Erythroblast (primary cell): ENCODE measurements at regions not wholly inside any gene's neighbourhood (a gene's known extent, or its start where the extent isn't known, plus 50 kb on each side); places are given as distances from the start of the nearest gene placed in this dataset.
"Not testable (repeated sequence)": the region's sequence is repeated elsewhere in the genome, so short reads cannot be mapped to it uniquely, and the experiment has no call there.

ENCODE experiments used
- DNase-seq, 2 experiments: peaks; one replicate each; lab custom pipeline; 2025; lab: John Stamatoyannopoulos, UW
- GATA1 ChIP-seq: IDR thresholded peaks from 2 replicates; pipeline ENCODE4 v1.6.1; 2011; ENCODE audit warnings: low read depth, mild to moderate bottlenecking, control low read depth, low read length, moderate library complexity
- POLR2A ChIP-seq: IDR thresholded peaks from 2 replicates; pipeline ENCODE4 v1.6.1; 2011; ENCODE audit warnings: mild to moderate bottlenecking, low read length

DNA sequence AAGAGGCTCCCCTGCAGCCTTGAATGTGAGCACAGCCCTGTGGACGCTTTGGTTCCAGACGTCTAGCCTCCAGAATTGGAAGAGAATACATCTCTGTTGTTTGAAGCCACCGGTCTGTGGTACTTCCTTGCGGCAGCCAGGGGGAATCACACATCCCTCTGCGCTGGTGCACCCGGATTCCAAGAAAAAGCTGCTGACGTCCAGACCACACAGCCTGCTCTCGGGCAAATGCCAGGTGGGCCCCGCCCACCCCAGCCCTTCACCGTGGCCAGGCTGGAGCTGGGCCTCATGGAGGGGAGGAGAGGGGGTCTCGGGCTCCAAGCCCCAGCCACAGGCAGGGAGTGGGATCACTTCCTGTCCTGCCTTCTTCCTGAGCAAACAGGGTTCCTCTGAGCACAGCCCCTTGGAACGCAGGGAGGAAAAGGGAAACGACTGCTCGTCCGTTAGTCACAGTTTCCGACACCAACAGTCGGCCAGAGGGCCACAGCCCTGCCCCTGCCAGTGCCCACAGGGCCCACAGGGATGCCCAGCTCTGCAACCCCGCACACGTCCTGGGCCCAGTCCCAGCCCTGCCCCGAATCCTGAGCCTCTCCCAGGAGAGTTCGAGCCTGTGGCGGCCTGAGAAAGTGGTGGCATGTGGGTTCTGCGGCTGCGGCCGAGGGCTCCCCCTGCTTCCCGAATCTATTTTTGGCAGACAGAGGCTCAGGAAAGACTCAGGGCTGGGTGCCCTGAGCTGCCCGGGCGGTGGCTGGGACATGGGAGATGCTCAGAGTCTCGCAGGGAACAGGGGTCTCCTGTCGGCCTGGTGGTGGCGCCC, 85.3 kb downstream of the RFLNA start:
- no peak for DNase-seq
- TF ChIP-seq GATA1 (no peak), POLR2A (no peak)

DNA sequence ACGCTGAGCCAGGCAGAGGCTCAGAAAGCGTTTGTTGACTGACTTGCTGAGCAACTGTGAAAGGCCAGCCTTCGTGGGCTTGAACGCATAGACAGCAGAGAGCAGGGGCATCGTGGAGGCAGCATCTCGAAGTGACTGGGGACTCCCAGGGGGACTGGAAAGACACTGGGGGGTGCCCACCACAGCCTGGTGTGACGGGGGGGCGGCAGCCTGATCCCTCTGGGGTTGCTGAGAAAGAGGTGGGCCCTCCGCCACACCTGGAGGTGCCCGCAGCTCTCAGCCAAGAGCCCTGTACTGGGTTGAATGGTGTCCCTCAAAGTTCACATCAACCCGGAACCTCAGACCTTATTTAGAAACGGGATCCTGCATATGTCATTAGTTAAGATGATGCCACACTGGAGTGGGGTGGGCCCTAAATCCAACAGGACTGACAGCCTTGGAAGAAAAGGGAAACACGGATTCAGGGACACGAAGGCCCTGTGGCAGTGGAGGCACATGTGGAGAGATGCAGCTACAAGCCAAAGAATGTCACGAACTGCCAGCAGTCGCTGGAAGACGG, 84.6 kb downstream of the RFLNA start:
- TF ChIP-seq POLR2A, result no peak
- TF ChIP-seq GATA1, result no peak
- DNase-seq, result no peak

DNA sequence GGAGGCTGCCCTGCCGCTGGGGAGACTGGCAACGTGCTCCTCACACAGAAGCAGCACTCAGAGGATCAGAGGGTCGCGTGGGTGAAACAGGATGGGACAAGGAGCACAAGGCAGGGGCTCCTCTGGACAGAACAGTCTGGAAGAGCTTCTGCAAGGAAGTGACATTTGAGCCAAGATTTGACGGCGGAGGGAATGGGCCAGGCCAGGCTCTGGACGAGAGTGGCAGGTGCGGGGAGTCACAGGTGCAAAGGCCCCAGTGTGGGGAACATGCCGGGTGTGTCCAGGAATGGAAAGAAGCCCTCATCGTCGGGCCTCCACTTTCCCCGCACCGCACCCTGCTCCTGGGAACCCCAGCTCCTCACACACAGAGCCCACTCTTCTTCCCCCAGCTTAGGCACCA, 84.0 kb downstream of the RFLNA start:
- no peak for DNase-seq
- TF ChIP-seq GATA1 (no peak), POLR2A (no peak)

DNA sequence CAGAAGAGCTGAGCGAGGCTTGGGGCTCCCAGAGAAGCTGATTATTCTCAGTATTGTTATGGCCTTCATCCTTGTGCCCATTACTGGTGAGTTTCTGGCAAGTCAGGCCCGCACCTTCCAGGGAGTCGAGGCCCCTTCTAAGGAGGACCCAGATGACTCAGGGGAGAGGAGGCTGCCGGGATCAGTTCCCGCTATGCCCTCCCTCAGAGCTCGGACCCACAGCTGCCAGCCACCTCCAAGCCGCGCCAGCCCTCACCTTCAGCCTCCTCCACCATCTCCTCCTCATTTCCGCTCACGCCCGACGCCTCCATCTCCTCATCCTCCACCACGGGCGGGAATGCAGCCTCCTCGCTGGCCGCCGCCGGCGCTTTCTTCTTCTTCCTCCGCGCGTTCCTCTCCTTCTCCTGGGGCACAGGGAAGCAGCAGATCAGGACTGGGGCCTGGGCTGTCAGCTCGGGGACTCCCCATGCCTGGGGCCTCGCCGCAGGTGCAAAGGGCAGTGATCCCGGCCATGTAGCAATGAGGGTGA, 83.2 kb downstream of the RFLNA start:
- TF ChIP-seq POLR2A (no peak), GATA1 (no peak)
- no peak for DNase-seq

DNA sequence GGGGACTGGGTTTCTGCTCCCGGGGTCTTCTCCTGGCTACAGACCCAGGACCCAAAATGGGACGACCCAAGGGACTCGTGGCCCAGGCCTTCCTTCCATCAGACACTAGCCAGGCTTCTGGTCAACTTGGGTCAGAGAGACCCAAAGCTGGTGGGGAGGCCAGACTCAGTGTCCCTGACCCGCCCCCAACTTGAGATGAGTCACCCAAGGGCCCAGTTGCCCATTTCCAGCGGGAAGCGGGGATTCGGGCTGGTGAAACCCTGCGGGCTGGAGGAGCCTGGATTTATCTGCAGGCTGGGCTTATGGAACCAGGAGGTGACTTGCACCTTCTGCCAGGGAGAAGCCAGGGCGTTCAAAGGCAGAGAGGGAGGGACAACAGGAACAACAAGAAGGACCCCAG, 81.5 kb downstream of the RFLNA start:
- no peak for DNase-seq
- TF ChIP-seq POLR2A, result no peak
- TF ChIP-seq GATA1, result no peak

DNA sequence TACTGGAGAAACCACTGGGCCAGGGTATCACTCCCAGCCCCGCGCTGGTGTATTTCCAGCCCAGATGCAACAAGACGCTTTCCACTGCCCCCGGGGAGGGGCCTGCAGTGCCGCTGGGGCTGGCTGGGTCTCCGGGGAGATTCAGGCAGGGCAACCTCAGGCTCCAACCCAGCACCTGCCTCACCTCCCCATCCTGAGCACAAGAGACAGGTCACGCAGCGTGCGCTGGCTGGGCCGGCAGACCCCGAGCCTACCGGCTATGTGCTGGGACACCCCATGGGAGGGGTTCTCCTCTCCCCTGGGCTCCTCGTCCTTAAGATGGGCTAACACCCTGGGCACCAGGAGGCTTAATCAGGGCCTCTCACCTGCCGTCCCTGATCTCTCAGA, 80.9 kb downstream of the RFLNA start:
- no peak for DNase-seq
- no peak for TF ChIP-seq POLR2A
- no peak for TF ChIP-seq GATA1

DNA sequence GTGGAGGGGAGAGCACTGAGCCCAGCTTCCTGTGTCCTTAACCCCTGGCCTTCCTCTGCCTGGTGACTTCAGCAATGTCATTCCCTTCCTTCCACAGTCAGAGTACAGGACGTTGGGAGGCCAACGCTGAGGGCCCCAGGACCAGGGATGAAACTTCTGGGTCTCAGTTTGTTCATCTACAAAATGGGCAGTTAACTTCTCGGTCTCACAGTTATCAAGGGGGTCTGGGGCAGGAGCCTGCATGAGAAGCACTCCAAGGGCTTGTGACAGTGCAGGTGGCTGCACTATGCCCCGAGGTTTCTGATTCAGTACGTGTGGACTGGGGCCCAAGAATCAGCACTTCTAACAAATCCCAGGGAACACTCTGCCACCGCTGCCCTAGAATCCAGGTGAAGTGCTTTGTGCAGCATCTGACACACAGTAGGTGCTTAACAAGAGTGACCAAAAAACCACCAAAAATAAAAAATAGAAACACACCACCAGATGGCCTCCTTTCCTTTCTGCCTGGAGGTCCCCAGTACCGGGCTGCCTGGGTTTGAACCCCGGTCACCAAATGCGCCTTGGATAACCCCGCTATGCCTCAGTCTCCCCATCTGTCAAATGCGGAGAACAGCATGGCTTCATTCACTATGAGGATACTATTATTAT, 80.4 kb downstream of the RFLNA start:
- TF ChIP-seq POLR2A (no peak), GATA1 (no peak)
- DNase-seq, result peak in 1 of 2 experiments; percentile 10

DNA sequence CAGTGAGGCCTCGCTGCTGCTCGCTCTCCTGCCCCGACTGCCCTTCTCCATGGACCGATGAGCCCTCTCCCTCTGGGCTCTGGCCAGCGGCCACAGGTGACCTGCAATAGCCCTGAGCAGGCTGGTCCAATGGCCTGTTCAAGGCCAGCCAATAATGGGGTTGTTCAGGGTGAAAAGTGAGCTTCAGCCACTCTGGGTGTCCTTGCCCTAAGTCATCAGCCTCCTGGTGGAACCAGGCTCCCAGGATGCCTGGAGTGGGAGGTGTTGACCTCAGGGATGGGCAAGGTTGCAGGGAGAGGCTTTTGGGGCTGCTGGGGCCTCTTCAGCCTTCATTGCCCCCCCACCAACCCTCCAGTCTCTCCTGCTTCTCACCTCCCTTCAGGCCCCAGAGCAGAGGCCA, 79.7 kb downstream of the RFLNA start:
- no peak for DNase-seq
- TF ChIP-seq GATA1 (no peak), POLR2A (no peak)

DNA sequence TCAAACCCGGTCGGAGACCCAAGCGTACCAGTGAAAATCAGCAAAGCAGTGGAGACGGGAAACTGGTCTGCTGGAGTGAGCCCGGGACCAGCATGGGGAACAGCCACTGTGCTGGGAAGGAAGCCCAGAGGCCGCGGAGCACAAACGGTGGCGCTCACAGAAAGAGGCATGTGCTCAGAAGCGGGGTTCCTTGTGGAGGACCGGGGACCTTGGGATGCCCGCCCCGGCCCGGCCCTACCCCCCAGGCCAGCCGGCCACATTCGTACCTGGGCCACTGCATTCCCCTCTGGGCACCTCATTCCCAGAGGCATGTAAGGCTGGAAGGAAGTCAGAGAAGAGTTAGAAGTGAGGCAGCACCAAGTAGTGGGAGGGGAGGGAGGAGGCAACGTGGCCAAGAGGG, 79.3 kb downstream of the RFLNA start:
- DNase-seq, result no peak
- TF ChIP-seq POLR2A, result no peak
- no peak for TF ChIP-seq GATA1

DNA sequence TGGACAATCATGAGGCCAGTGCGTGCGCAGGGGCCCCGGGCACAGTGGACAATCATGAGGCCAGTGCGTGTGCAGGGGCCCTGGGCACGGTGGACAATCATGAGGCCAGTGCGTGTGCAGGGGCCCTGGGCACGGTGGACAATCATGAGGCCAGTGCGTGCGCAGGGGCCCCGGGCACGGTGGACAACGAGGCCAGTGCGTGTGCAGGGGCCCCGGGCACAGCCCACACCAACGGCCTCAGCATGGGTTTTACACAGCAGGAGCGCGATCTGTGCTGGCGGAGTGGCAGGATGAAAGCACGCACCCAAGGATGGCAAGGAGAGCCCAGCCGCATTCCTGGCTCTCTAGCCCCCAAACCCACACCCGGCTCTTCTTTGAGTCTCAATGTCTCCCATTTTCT, 78.8 kb downstream of the RFLNA start:
- not testable (repeated sequence) for DNase-seq

DNA sequence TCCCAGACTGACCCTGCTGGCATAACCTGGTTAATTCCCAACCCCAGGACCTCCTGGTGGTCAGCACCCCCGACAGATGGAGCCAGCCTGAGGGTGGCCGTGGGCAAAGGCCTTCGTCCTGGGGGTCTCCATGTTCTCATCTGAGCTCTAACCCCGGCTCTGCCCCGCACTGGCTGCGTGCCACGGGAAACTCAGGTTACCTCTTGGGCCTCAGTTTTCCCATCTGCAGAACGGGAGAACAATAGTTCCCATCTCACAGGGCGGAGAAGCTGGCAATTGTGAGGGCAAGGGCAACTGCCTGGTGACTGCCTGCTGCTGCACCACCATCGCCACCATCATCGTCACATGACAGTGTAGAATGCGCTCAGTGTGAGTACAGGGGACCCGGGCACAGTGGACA, 77.9 kb downstream of the RFLNA start:
- no peak for DNase-seq
- TF ChIP-seq POLR2A (no peak), GATA1 (no peak)

DNA sequence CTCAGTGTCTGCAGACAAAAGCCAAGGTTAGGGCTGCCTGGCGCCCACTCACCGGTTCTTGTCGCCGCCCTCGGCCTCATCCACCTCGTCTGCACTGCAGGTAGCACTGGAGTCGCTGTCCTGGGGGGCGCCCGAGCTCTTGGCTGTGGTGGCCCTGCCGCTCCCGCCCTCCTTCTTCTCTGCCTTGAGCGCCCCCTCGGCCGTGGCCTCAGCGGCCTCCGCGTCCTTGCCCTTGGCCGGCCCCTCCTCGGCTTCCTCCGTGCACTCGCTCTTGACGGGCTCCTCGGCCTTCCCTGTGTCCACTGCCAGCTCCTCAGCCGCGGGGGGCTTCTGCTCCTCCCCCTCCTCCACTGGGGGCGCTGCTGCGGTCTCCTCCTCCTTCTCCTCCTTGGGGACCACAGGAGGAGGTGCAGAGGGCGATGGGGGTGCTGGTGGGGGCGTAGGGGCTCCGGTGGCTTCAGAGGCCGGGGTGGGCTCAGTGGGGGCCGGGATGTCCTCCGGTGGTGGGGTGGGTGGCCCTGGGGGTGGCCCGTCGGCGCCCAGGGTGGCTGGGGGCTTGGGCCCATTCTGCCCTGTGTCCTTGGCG, 77.2 kb downstream of the RFLNA start:
- no peak for DNase-seq
- TF ChIP-seq GATA1 (no peak), POLR2A (no peak)

DNA sequence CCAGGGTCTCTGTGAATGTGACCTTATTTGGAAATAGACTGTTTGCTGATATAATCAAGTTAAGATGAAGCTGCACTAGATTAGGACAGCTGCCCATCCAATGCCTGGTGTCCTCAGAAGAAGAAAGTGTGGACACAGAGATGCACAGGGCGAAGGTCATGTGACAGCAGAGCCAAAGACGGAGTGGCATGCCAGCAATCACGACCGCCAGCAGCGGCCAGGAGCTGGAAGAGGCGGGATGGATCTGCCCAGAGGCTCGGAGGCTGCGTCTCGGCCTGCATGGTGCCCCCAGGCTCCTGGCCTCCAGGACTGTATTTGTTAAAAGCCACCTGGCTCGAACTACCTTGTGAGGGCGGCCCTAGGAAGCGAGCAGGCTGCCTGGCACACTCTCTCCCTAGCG, 76.5 kb downstream of the RFLNA start:
- TF ChIP-seq GATA1, result no peak
- no peak for TF ChIP-seq POLR2A
- no peak for DNase-seq

DNA sequence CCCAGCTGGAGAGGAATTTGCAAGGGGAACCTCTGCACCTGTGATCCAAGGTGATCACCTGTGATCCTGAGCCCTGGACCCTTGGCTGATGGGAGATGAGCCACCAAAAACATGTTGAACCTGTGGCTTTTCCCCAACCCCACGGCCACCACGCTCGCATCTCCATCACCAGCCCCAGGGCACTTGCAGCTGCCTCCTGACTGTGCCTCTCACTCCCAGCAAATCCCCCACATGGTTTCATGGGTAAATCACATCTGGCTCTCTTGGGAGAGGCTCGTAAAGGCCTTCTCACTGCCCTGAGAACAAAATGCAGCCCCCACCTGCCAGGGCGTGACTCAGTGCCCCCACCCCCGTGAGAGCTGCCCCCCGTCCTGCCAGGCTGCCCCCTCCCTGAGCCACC, 76.0 kb downstream of the RFLNA start:
- no peak for TF ChIP-seq GATA1
- TF ChIP-seq POLR2A, result no peak
- no peak for DNase-seq
